Gastrocnemius medialis (tissue), 4 donors: ENCODE measurements at regions not wholly inside any gene's neighbourhood (a gene's known extent, or its start where the extent isn't known, plus 50 kb on each side); places are given as distances from the start of the nearest gene placed in this dataset.

Experiments
- ATAC-seq, 2 donors: fragments of 150-250 bp; one replicate each; pipeline ENCODE4 v1.9.1; 2016
- DNase-seq, 2 donors: peaks; one replicate each; pipeline ENCODE4 v3.0.0-alpha.2; 2019
- H3K27ac ChIP-seq, 4 donors: fragments of 200-600 bp; sonication (generic); 1 replicate in 1 of 4; 2 replicates in 3 of 4; pipeline ENCODE4 v1.5.1; 2016 to 2018; ENCODE audit warnings: mild to moderate bottlenecking in 2 of 4, moderate library complexity in 1 of 4
- H3K27me3 ChIP-seq, 3 donors: fragments of 200-600 bp; sonication (generic) in 2 of 3; 1 replicate in 1 of 3; 2 replicates in 2 of 3; pipeline versions ENCODE4 v1.5.1 to v1.6.0; 2016 to 2019; ENCODE audit warnings: mild to moderate bottlenecking in 1 of 3, moderate library complexity in 1 of 3
- H3K36me3 ChIP-seq, 2 donors: fragments of 200-600 bp; sonication (generic) in 1 of 2; one replicate each; pipeline ENCODE4 v1.5.1; 2017 to 2018
- H3K4me1 ChIP-seq, 2 donors: fragments of 200-600 bp; sonication (generic) in 1 of 2; one replicate each; pipeline ENCODE4 v1.5.1; 2016 to 2017; ENCODE audit warnings: mild to moderate bottlenecking in 2 of 2
- H3K4me3 ChIP-seq, 4 donors: fragments of 200-600 bp; sonication (generic) in 3 of 4; 1 replicate in 1 of 4; 2 replicates in 3 of 4; pipeline ENCODE4 v1.5.1; 2016 to 2019; ENCODE audit warnings: mild to moderate bottlenecking in 2 of 4
- H3K9me3 ChIP-seq, 3 donors: fragments of 200-600 bp; sonication (generic) in 2 of 3; 1 replicate in 1 of 3; 2 replicates in 2 of 3; pipeline ENCODE4 v1.5.1; 2016 to 2019
- POLR2A ChIP-seq, 2 donors: fragments of 450-650 bp; IDR thresholded peaks; one replicate each; pipeline ENCODE4 v1.6.1; 2017; ENCODE audit warnings: antibody characterized with exemption in 2 of 2, mild to moderate bottlenecking in 2 of 2, moderate library complexity in 2 of 2
- in situ Hi-C, 4 donors: fragments of 200-750 bp; cut with MboI; loops; one replicate each; pipeline versions ENCODE4 v1.15.0 to v1.8.0; 2017; ENCODE audit warnings: low sequenced_read_pairs in 4 of 4
- intact Hi-C: fragments of 100-400 bp; cut with DNase I; formaldehyde crosslinking; loops from one replicate; pipeline ENCODE4 v1.15.1; 2023; ENCODE audit warnings: low total_unique reads
- TF ChIP-seq, protein P1 (sequence below), 5 experiments: fragments of 450-650 bp in 3 of 5; fragments of 200-600 bp in 2 of 5; sonication (generic) in 2 of 5; IDR thresholded peaks in 4 of 5; conservative IDR thresholded peaks in 1 of 5; 1 replicate in 4 of 5; 2 replicates in 1 of 5; pipeline ENCODE4 v1.5.1; 2016 to 2019; ENCODE audit warnings: antibody characterized with exemption in 5 of 5, mild to moderate bottlenecking in 3 of 5, moderate library complexity in 3 of 5

DNA sequence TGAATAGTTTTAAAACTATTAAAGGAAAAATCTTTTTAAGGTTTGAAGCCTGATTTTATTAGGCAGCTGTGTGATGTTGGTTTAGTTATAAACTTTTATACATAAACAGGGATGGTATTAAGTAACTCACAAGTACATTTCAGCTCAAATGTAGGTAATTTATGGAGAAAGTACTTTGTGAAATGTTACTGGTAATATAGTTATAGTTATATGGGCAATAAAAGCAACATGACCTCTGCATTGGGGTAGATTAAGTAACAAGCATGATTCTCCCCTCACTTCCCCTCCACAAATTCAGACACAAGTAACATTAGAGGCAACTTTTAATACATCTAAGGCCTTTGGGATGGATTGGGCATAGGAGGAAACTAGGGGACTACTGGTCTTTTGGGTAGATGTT is 154.3 kb upstream of the ID4 start:
- Histone ChIP-seq H3K9me3 (no peaks in the 10 kb centered on the region), H3K27me3 (no peaks in the 10 kb centered on the region), H3K4me3 (no peak overlapping the region), H3K4me1 (no peaks in the 10 kb centered on the region), H3K27ac (no peak overlapping the region), H3K36me3 (no peaks in the 10 kb centered on the region)
- ATAC-seq (no peak), DNase-seq (no peak)
- intact Hi-C loops, result no loop called here
- in situ Hi-C loops, result no loop called here
- TF ChIP-seq, protein P1, sequence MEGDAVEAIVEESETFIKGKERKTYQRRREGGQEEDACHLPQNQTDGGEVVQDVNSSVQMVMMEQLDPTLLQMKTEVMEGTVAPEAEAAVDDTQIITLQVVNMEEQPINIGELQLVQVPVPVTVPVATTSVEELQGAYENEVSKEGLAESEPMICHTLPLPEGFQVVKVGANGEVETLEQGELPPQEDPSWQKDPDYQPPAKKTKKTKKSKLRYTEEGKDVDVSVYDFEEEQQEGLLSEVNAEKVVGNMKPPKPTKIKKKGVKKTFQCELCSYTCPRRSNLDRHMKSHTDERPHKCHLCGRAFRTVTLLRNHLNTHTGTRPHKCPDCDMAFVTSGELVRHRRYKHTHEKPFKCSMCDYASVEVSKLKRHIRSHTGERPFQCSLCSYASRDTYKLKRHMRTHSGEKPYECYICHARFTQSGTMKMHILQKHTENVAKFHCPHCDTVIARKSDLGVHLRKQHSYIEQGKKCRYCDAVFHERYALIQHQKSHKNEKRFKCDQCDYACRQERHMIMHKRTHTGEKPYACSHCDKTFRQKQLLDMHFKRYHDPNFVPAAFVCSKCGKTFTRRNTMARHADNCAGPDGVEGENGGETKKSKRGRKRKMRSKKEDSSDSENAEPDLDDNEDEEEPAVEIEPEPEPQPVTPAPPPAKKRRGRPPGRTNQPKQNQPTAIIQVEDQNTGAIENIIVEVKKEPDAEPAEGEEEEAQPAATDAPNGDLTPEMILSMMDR (IDR thresholded peaks at IDR 0.05 in 4 of 5, conservative IDR thresholded peaks at IDR 0.05 in 1 of 5), result no peak
- TF ChIP-seq POLR2A (IDR thresholded peaks at IDR 0.05), result no peak

DNA sequence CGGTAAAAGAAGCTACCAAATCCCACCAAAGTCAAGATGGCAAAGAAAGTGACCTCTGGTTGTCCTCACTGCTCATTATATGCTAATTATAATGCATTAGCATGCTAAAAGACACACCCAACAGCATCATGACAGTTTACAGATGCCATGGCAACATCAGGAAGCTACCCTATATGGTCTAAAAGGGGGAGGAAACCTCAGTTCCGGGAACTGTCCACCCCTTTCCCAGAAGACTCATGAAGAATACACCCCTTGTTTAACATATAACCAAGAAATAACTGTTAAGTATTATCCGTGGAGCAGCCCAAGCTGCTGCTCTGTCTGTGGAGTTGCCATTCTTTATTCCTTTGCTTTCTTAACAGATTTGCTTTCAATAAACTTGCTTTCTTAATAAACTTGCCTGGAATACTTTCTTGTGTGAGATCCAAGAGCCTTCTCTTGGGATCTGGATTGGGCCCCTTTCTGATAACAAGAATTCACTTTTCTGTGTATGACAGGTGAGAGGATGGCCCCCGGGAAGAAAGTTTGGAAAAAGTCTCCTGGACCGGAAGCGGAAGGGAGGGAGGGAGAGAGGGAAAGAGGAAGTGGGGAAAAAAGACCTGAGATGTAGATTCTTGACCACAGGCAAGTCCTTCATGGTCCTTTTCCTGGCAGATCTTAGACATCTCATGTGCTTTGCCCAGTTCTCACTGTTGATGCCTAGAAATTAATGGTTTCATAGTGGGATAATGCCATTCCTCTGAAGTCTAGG is 146.7 kb upstream of the ID4 start:
- TF ChIP-seq, protein P1 (IDR thresholded peaks at IDR 0.05 in 4 of 5, conservative IDR thresholded peaks at IDR 0.05 in 1 of 5), result no peak
- TF ChIP-seq POLR2A (IDR thresholded peaks at IDR 0.05), result no peak
- Histone ChIP-seq H3K4me3 (no peak overlapping the region), H3K27me3 (peaks cover 9 to 24% (median 15%) of the 10 kb centered on the region in 3 donors), H3K4me1 (peaks cover 0 to 3% of the 10 kb centered on the region in 2 donors), H3K36me3 (no peaks in the 10 kb centered on the region), H3K9me3 (no peaks in the 10 kb centered on the region), H3K27ac (no peak overlapping the region)
- intact Hi-C loops, result no loop called here
- in situ Hi-C loops, result no loop called here
- DNase-seq, result no peak
- no peak for ATAC-seq

GRCh38 chr6:19691465-19692167 is 145.6 kb upstream of the ID4 start:
- Histone ChIP-seq H3K4me1 (peaks cover 0 to 3% of the 10 kb centered on the region in 2 donors), H3K9me3 (no peaks in the 10 kb centered on the region), H3K27me3 (peaks cover 9 to 24% (median 15%) of the 10 kb centered on the region in 3 donors), H3K4me3 (peak overlapping the region; percentile 33 to 50 (median 38)), H3K27ac (no peak overlapping the region), H3K36me3 (no peaks in the 10 kb centered on the region)
- ATAC-seq, result no peak
- in situ Hi-C loops (no loop called here), intact Hi-C loops (no loop called here)
- TF ChIP-seq, protein P1 (IDR thresholded peaks at IDR 0.05 in 4 of 5, conservative IDR thresholded peaks at IDR 0.05 in 1 of 5), result no peak
- TF ChIP-seq POLR2A (IDR thresholded peaks at IDR 0.05), result no peak
- no peak for DNase-seq

DNA sequence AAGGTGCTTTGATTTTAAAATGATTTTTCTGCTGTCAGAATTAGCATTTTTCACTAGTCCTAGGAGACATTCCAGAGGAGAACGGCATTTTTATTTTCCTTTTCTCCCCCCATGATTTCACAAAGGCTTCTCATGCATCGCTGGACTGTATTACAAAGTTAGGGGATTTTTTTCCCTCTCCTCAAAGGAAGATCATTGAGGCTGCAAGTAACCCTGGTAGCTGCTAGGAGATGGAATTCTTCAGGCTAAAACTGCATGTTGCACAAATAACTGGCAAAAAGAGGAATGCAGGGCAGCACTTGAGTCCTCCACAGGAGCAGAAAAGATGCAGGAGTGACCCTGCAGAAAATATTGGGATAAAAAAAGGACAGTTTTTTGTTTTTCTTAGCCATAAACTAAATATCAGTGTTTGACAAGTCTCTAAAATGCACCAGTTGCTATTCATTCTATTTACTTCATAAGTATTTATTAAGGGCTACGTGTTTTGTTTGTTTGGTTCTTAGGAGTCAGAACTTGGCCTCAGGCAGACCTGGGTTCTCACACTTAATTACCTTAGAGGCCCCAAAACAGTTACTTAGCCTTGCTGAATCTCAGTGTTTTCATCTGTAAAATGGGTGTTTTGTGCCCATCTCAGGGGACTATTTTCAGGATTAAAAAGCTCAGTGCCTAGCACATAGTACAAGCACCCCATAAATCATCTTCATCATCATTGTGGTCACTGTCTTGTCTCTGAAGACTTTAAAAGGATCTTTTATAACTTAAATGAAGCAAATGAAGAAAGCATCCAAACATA is 144.5 kb upstream of the ID4 start:
- no peak overlapping the region for H3K4me3 ChIP-seq
- in situ Hi-C loops, result no loop called here

More for the DNA sequence above, 144.5 kb upstream of the ID4 start:
- H3K27me3 ChIP-seq, result peaks cover 9 to 24% (median 15%) of the 10 kb centered on the region in 3 donors
- TF ChIP-seq, protein P1 (IDR thresholded peaks at IDR 0.05 in 4 of 5, conservative IDR thresholded peaks at IDR 0.05 in 1 of 5), result no peak
- TF ChIP-seq POLR2A (IDR thresholded peaks at IDR 0.05), result no peak
- H3K27ac ChIP-seq, result no peak overlapping the region
- peaks cover 0 to 3% of the 10 kb centered on the region in 2 donors for H3K4me1 ChIP-seq
- DNase-seq (no peak), ATAC-seq (no peak)
- intact Hi-C loops, result no loop called here
- H3K9me3 ChIP-seq, result no peaks in the 10 kb centered on the region
- no peaks in the 10 kb centered on the region for H3K36me3 ChIP-seq
